HG03442 (cell line): ENCODE measurements at regions not wholly inside any gene's neighbourhood (a gene's known extent, or its start where the extent isn't known, plus 50 kb on each side); places are given as distances from the start of the nearest gene placed in this dataset.
"Not testable (repeated sequence)": the region's sequence is repeated elsewhere in the genome, so short reads cannot be mapped to it uniquely, and the experiment has no call there.

Source experiments
- ATAC-seq: cut with Tn5 transposase; IDR thresholded peaks from one replicate; pipeline ENCODE4 v1.9.1; 2021; ENCODE audit warnings: mild to moderate bottlenecking, moderate library complexity; ENCODE audit not compliant: unreplicated experiment

DNA sequence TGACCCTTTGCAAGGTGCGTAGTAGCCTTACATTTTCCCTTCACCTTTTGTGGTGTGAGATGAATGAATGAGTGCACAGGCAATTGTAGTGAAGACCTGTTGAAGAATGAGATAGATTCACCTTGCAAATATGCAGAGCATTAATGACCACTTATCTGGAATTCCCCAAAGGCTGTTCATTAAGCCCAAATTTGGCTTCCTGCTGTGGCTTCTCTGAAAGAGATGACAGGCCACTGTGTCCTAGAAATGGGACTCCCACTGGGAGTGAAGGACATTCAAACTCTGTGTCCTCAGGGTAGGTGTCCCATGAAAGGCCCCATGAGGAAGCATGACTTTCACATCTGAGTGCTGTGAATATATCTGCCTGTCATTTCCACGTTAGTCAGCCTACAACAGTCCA is 1821.8 kb upstream of the PIK3C3 start:
- ATAC-seq, result no peak

DNA sequence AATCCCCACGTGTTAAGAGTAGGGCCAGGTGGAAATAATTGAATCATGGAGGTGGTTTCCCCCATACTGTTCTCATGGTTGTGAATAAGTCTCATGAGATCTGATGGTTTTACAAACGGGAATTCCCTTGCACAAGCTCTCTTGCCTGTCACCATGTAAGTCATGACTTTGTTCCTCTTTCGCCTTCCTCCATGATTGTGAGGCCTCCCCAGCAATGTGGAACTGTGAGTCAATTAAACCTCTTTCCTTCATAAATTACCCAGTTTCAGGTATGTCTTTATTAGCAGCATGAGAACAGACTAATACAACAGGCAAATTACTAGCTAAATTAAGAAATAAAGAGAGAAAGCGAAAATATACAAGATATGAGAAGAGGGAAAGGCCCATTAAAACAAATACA is 1822.6 kb upstream of the PIK3C3 start:
- ATAC-seq, result not testable (repeated sequence)

DNA sequence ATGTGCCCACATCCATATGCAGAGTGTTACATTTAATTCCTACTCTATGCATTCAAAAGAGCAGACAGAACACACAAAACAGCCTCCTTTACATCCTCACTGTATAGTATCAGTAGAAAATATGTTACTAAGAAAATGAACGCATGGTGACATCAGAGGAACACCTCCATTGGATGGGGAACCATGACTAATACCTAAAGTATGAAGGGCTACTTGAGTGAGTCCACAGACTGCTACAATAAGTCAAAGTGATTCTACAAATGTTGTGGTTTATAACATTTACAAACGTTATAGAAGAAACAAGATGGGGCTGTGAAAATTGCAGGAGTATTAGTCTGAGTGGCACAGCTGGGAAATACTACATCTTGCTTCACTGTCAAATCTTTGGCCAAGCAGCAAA is 1830.9 kb upstream of the PIK3C3 start:
- no peak for ATAC-seq

DNA sequence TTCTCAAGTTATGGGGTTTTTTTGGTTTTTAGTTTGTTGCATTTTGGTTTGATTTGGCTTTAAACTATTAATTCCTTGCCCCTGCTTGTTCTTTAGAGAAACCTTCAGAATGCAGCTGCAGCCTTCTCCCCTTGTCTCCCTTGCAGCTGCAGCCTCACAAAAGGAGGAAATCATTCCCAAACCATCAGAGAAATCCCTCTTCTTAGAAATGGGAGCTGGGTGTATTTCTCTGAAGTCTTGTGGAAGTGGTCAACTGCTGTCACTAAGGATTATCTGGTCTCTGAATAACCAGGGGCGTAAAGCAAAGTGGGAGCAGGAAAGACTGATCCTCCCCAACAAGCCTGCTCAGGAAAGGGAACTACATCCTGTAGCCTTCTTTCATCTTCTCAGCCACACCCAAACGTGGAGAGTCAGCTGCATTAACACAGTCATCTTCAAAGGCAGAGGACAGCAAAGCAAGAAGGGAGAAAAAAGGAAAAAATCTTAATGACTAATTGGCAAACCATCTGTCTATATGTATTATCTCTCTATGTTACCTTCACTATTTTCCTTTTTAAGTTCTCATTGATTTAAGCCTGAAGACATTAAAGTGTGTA is 1834.1 kb upstream of the PIK3C3 start:
- ATAC-seq, result no peak

DNA sequence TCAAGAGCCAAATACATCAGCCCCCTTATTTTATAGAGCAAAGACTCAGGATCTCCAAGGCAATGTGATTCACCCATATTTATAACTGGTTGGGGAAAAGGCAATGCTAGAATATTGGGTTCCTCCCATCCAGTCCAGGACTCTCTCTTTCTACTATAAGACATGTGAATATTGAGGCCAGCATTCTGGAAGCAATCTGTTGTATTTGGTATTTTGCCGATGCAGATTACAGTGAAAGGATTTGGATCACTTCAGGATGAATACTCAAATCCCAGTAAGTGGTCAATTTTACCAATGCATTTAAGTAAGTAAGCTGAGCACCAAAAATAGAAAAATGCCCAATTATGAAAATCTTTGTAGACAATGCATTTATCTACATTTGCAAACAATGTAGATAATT is 1834.7 kb upstream of the PIK3C3 start:
- ATAC-seq, result no peak

DNA sequence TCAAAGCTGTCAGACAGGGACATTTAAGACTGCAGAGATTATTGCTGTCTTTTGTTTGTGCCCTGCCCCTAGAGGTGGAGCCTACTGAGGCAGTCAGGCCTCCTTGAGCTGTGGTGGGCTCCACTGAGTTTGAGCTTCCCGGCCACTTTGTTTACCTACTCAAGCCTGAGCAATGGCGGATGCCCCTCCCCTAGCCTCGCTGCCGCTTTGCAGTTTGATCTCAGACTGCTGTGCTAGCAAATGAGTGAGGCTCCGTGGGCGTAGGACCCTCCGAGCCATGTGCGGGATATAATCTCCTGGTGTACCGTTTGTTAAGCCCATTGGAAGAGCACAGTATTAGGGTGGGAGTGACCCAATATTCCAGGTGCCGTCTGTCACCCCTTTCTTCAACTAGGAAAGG is 1835.5 kb upstream of the PIK3C3 start:
- ATAC-seq, result not testable (repeated sequence)

DNA sequence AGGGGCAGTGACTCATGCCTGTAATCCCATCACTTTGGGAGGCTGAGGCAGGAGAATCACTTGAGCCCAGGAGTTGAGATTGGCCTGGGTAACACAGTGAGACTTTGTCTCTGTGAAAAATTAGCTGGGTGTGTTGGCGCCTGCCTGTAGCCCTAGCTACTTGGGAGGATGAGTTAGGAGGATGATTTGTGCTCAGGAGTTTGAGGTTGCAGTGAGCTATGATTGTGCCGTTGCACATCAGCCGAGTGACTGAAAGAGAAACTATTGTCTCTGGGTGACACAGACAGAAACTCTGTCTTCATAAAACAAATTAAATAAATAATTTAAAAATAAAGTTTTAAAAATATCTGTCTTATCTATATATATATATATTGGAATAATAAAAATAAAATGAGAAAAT is 1844.6 kb upstream of the PIK3C3 start:
- no peak for ATAC-seq

DNA sequence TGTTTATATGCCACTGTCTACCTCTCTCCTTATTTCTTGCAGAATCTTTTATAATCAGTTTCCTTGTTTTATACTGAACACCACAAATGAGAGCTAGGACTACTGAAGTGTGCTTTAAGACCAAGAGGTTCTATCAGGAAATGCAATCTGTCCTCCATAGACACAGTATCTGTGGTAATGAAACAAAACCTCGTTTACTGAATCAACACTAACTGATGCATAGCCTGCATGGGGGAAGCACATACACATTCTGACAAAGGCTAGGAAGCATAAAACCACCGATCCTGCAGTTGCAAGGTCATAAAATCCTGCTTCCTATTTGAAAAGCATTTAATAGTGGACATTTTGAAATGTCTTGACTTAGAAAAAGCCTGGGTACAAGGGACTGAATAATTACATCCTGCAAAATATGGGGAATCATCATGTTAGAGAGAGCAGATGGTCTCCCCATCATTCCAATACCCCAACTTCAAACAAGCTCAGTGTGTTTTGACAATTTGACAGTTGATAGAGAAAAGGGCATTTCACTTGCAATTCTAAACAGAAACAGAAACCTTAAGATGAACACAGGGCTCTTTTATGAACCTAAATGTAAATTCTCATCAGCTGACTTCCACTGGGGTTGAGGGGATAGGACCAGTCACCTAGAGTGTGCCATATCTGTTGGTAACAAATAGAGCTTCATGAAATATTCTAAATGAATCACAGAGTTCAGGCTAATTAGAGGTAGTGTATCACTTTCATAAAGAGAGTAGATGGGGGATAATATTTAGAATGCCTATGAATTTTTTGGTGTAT is 1845.6 kb upstream of the PIK3C3 start:
- ATAC-seq, result no peak

DNA sequence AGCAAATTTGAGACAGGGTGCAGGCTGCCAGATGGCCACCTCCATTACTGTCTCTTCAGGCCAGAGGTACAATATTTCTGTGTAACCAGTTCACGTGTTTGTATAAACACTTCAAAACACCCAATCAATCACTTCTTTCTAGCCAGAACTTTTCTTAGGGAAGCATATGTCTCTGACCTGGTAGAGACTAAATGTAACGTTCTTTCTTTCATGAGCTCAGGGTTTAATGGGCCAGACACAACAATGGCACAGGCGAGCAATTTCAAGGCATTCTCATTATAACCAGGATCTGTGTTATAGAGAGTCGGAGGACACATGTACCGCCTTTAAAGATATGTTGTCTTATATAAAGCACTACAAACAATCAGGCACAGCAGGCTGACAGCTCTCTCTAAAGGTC is 1846.4 kb upstream of the PIK3C3 start:
- no peak for ATAC-seq

DNA sequence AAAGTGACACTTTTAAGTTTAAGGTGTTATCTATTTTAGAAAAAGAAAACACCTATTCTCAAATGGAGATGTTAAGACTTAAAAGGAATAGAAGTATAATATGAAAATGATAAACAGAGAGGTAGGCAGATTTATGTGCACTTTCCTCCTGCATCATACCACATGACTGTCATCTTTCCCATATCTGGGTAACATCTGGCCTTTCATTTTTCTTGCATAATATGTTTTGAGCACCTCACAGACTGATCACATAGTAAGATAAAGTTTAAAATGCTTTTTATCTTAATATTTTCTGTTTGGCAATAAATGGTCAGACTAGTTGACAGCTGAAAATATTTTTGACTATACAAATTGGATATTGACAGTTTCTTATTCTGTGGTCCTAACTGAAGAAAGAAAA is 1852.1 kb upstream of the PIK3C3 start:
- no peak for ATAC-seq

DNA sequence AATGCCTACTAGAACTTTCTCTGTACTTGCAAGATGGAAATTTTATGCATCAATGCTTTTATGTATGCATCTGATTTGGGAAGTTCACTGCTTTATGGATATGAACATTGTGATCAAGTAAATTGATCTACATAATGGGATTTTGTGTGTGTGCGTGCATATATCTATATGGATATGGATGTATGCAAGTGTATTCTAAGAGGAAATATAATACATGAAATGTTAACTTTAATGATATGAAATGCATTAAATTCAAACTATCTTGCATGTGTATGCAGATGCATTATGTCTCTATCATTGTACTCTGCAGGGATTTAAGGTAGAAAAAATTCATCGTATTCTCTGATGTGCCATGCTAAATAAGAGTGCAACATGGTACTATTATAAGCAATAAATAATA is 1855.4 kb upstream of the PIK3C3 start:
- no peak for ATAC-seq

DNA sequence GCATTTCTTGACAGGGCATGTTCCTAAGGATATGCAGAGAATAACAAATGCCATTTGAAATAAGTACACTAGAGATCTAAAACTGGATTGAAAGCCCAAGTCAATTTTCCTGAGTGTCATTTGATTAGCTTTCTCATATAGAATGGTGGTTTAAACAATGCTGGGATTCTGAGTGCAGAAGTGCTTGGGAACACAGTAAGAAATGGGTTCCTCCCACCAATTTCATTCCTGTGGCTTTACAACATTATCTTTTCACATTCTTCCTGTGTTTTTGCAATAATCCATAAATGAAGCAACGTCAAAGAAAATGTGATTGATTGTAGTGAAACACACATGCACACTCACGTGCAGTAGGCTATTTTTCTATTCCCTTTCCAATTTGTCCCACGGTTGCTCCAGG is 1858.4 kb upstream of the PIK3C3 start:
- no peak for ATAC-seq

DNA sequence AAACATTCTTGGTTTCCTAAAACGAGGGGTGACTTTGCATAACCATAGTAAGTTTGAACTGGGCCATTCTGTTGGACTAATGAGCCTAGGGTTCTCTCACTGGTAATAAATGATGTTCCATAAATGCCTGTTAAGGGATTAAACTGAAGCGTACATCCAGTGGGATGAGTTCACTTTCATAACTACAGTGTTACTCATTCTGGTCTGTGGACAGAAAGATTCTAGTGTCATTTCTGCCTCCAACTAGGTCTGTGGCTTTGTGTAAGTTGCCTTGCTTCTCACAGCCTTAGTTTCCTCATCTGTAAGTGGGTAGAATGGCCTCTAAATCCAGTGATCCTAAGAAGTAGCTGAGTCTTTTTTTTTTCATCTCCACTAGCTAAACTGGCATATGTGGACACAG is 1860.6 kb upstream of the PIK3C3 start:
- no peak for ATAC-seq

DNA sequence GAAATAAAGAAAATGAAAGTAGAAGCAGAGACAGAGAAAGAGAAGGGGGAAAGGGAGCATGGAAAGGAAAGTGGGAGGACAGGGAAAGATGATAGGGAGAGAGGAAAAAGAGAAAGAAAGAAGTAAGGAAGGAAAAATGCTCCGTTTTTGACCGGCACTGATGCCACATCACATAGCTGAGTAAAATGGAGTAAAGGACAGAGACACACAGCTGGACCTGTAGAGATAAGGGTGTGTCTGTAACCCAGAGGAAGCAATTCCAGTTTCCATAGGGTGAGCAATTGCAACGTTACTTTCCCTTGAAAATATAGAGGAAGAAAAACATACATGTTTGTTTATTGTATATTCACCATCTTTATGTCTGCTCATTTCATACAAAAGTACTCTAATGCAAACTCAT is 1866.9 kb upstream of the PIK3C3 start:
- ATAC-seq, result no peak

DNA sequence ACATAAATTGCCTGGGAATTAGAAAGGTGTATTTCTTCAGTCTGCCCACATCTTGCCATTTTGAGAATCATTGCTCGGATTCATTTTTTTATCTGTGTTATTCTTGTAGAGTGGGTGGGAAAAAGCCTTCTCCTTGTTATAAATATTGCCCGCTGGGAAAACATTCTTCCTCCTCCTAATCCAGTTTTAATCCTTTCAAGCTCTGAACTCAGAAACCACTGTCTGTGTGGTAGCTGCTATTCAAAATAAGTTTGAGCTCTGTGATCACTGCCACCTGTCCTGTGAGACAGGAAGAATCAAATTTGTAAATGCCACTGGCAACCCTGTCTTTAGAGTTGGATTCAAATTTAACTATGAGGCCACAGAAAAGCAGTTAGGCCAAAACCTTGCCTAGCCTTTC is 1875.2 kb upstream of the PIK3C3 start:
- no peak for ATAC-seq

DNA sequence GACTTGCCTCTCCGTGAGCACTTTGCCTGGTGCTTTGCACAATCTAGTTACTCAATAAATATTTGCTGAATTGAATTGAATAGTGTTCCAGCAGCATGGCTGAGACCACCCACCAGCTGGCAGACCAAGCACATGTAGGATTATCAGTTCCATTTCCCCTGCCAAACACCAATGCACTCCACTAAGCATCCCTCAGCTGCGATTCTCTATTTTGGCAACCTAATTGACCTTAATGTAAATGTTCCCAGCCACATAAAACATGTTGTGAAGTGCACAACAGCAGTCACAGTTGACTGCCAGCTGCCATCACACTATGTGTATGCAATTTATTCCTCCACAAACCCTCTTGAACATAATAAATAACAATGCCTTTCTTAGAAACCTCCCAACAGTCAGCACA is 1879.4 kb upstream of the PIK3C3 start:
- ATAC-seq, result no peak

DNA sequence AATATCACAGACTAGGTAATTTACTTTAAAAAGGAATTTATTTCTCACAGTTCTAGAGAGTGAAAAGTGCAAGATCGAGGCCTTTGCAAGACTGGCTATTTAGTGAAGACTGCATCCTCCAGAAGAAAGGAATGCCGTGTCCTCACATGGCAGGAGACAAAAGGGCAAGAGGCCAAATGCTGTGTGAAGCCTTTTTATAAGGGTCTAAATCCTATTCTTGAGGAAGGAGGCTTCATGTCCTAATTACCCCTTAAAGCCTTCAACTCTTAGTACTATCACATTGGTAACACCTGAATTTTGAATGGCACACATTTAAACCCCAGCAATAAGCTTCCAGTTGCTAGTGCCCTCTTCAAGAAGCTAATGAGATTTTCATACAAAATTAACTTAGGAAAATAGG is 1882.3 kb upstream of the PIK3C3 start:
- no peak for ATAC-seq

DNA sequence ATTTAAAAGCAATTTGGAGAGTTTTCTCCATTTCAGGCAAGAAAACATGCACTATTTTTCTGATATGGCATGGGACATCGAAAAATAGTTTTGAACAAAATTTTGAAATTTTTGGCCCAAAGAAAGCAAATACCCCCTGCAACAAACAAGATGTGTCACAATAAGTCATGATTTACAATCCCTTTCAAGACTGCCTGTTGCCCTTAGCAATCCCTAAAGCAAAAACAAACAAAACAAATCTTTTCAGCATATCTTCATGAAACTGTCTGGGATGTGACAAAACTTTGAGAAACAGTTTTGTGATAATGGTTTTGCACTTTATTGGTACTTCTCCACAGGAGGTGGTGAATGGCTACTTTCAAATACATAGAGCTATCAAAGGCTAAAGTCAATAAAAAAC is 1888.7 kb upstream of the PIK3C3 start:
- ATAC-seq, result no peak

DNA sequence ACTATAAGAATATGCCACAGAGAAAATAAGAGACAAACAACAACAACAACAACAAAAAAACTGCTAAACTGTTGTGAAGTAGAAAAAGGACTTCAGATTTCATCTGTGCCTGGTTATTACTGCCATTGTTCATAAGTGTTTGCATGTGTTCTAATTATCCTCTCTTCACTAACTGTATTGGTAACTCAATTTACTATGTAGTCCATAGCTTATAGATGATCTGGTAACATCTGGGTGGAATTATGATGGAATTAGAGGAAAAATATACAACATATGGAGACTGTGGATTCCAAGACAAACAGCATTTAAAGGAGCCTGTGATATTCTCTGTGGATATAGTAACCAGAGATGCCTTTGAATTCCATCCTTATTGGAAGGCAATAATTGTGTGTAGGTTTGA is 1891.5 kb upstream of the PIK3C3 start:
- ATAC-seq, result no peak

DNA sequence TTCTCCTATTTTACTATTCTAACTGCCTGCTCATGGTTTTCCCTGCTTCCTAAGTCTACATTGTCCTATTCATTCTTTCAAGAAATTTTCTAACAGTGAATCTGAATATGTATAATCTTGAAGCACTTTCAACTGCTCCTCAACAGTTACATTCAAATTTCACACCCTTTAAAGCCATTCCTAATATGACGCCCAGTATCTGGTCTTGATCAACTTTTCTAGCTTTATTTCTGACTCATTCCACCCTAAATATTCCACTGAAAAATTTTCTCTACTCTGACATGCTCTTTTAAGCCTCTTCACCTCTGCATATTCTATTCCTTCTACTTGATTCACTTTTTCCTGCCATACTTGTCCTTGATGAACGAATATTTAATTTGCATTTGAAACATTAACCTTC is 1893.9 kb upstream of the PIK3C3 start:
- ATAC-seq, result no peak

DNA sequence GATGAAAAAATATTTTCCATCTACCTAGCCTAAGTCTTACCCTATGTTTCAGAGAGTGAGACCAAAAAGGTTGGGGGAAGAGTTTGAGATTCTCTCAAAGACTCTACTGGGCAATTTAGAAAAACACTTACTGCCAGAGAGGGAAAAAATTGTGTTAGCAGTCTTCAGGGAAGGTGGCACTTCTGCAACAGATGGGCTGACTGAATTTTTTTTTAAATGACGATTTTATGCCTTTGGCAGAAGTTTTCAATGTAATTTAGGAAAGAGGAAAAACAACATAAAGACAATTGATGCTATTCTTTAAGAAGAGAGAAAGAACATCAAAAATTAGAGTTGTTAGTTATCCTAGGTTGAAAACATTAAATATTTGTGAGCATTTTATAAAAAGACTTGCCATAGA is 1894.5 kb upstream of the PIK3C3 start:
- ATAC-seq, result no peak

DNA sequence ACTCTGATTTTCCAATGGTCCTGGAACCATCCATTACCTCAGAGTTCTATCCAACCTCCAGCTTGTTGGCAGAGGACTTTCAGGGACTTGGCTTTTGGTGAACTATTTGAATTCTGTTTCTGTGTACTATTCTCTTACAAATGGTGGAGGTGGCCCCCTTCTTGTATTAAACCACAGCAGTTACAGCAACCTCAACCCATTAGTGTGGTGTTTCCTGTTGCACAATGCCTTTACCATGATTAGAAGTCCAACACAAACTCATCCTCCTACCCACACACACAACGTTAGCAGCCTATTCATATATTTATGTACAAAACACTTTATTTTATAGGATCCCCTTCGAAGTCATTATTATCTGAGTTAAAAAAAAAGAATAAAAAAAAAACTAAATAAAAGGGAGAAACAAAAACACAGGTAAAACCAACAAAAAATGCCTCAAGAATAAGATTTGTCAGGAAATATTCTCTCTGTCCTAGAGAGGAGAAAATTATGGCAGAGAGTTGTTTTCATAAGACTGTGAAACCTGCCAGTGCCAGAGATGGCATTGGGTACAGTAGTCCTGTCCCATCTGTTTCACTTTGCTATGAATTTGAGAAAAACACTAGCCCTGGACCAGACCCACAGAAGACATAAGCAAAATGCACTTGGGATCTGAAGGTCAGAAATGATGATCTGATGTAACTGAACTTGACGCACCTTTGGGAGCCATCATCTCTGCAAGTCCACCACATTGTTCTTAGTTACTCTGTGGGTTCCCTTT is 1896.0 kb upstream of the PIK3C3 start:
- ATAC-seq, result no peak
